CD4-positive, alpha-beta T cell treated with Interferon gamma for 1 hour (primary cell): ENCODE measurements at regions not wholly inside any gene's neighbourhood (a gene's known extent, or its start where the extent isn't known, plus 50 kb on each side); places are given as distances from the start of the nearest gene placed in this dataset.

ENCODE experiments used
- DNase-seq: peaks from one replicate; pipeline ENCODE4 v3.0.0-alpha.2; 2020

- DNase-seq: no peak
These were observed 342.9 kb downstream of the FOXL1 start for GRCh38 chr16:86921289-86921688.

GRCh38 chr16:86922311-86922710, 344.0 kb downstream of the FOXL1 start:
- no peak for DNase-seq

DNA sequence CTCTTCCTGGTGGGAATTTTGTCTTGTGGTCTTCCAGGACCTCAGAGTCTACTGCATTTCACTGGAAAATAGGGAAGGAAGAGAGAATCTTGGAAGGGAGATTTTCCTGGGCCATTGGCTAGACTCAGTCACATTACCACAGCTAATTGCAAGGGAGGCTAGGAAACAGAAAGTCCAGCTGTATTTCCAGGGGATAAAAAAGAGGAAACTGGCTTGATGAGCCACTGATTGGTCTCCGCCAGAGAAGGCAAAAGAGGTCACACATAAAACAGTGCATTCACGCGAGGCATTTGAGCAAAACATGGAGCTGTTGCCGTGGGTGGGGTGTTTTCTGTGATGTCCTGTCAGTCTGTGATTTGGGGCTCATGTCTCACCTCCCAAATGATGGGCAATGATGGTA, 345.3 kb downstream of the FOXL1 start:
- DNase-seq: no peak

GRCh38 chr16:86924537-86924936, 346.2 kb downstream of the FOXL1 start:
- DNase-seq: no peak

DNA sequence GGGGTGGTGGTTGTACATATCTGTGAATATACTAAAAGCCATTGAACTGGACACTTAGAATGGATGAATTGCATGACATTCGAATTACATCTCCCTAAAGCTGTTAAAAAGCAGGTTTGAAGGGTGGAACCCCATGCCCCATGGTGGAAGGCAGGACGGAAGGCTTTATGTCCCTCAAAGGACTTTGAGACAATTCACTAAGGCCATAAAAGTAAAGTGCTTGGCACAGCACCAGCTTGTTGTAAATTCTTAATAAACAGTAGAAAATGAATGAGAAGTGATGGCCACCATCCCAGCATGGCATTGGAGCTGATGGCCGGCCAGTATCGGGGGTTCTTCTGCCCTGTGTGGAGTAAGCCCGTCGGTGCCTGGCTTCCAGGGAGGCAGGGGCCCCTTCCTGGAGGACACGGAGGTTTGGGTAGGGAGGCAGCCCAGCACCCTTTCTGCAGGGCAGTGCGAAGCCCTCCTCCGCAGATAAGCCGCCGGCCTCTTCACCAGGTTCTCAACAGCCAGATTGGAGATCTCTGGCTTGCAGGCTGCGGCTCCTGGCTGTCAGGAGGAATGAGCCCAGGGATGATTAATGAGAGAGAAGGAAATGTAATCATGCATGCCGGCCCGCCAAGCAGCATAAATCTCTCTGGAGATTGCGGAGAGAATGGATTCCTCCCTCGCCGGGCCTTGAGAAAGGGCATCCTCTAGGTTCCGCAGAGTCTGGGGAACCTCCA, 346.9 kb downstream of the FOXL1 start:
- DNase-seq: no peak

GRCh38 chr16:86926181-86927094, 348.1 kb downstream of the FOXL1 start:
- DNase-seq: no peak

DNA sequence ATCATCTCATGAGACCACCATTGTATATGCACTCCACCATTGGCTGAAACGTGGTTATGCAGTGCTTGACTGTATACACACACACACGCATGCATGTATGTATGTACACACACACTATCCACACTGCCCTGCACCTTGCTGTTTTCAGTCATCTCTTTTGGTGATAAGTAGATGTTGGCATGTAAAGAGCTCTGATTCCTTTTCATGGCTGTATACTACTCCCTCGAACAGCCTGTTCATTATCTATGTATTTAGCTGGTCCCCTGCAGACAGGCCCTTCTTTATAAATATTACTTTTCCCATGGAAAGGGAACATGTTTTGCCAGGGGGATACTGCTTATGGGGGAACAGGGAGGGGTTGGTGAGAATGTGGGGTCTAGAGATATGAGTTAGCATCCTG, 349.4 kb downstream of the FOXL1 start:
- DNase-seq: no peak

- DNase-seq: no peak
These were observed 350.2 kb downstream of the FOXL1 start for GRCh38 chr16:86928523-86929011.

DNA sequence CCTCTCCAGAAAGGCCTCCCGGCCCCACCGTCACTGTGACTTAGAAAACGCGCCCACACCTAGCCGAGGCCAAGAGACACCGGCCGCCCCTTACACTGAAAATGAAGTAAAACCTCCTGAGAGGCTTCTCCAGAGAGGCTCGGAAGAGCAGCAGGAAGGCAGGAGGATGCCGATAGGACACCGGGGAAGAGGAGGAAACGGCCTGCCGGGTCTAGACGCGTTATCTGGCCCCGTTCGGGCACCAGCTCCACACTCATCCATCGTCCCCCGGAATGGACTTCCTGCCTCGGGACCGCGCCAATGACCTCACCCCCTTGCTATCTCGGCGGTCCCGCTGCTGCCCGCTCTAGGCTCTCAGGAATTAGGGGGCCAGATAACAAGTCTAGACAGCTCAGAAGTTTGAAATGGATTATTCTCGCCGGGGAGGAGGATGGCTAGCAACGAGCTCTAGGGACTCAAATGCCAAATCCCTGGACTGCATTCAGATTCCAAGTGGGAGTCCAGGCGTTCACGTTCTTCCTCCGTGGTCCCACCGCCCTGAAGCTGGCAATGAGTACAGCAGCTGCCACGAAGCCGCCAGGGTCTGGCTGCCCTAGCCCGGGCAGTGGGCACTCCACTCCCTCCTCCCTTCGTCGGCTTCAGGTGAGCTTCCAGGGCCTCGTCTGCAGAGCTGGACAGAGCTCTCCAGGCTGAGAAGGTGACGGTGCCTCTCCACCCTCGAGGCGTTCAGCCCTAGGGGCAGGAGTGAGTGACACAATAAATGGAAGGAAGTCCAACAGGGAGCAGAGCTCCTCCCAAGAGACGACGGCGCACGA, 350.9 kb downstream of the FOXL1 start:
- no peak for DNase-seq

GRCh38 chr16:86930001-86930400, 351.7 kb downstream of the FOXL1 start:
- no peak for DNase-seq

GRCh38 chr16:86930663-86931373, 352.5 kb downstream of the FOXL1 start:
- DNase-seq: no peak

- DNase-seq: no peak
These were observed 353.1 kb downstream of the FOXL1 start for GRCh38 chr16:86931410-86931941.

- DNase-seq: no peak
These were observed 354.0 kb downstream of the FOXL1 start for GRCh38 chr16:86932130-86932982.

GRCh38 chr16:86934581-86935375, 356.4 kb downstream of the FOXL1 start:
- DNase-seq: no peak

DNA sequence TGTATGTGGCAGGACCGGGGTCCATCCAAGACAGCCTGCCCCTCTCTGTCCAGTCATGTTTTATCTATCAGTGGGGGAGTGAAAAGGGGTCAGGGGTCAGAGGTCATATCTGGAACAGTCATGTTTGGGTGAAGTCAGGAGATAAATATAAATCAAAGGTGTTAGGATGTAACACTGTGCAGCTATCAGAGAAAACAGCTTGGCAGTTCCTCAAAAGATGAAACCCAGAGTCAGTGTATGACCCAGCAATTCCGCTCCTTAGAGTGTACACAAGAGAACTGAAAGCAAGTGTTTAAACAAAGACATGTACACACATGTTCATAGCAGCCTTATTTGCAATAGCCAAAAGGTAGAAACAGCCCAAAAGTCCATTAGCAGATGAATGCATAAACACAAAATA, 361.3 kb downstream of the FOXL1 start:
- no peak for DNase-seq

- no peak for DNase-seq
These were observed 363.4 kb downstream of the FOXL1 start for GRCh38 chr16:86941731-86942130.

- DNase-seq: no peak
These were observed 364.1 kb downstream of the FOXL1 start for GRCh38 chr16:86942151-86943051.

GRCh38 chr16:86945166-86945900, 367.0 kb downstream of the FOXL1 start:
- DNase-seq: no peak
